T-helper 17 cell (primary cell): ENCODE measurements at regions not wholly inside any gene's neighbourhood (a gene's known extent, or its start where the extent isn't known, plus 50 kb on each side); places are given as distances from the start of the nearest gene placed in this dataset.

Experiments
- ATAC-seq: fragments of 150-1000 bp; cut with Tn5 transposase; 2 replicates; pipeline ENCODE4 v1.10.0; 2021; ENCODE audit warnings: mild to moderate bottlenecking, moderate library complexity
- DNase-seq, 3 donors: peaks; one replicate each; pipeline versions ENCODE4 v3.0.0 to v3.0.0-alpha.2; 2020 to 2021
- H3K9me3 ChIP-seq: one replicate; pipeline ENCODE4 v1.7.0; 2013; ENCODE audit warnings: low read length, mild to moderate bottlenecking; ENCODE audit not compliant: control insufficient read depth, poor library complexity, severe bottlenecking
- H3K27ac Mint-ChIP-seq: one replicate; pipeline ENCODE4 v1.8.0; 2022; ENCODE audit warnings: mild to moderate bottlenecking, moderate library complexity, mixed read lengths
- H3K27me3 Mint-ChIP-seq: one replicate; pipeline ENCODE4 v1.8.0; 2022; ENCODE audit warnings: mixed read lengths
- H3K36me3 Mint-ChIP-seq: one replicate; pipeline ENCODE4 v1.8.0; 2022; ENCODE audit warnings: low read depth, mixed read lengths
- H3K4me1 Mint-ChIP-seq: one replicate; pipeline ENCODE4 v1.8.0; 2022; ENCODE audit warnings: mild to moderate bottlenecking, mixed read lengths
- H3K4me3 Mint-ChIP-seq: one replicate; pipeline ENCODE4 v1.8.0; 2022; ENCODE audit warnings: mild to moderate bottlenecking, moderate library complexity, mixed read lengths

DNA sequence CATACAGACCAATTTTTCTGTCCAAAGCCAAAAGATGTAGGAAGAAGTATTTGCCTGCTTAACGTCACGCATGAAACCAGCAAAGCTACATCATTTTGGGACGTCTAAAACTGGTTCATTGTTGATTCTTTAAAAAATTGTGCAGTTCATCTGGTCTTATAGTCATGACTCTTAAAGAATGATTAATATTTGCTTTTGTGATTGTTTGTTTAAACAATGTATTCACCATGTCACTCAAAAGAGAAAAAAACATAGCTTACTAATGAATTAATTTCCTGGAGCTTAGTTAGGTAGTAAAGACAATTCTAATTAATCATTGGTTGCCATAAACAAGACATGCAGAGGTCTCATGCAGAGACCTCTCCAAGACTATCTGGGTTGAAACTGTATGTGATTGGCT lies 157.3 kb downstream of the RPS12 start:
- H3K27me3 Mint-ChIP-seq, result peaks cover 35% of the 10 kb centered on the region
- H3K4me1 Mint-ChIP-seq, result no peaks in the 10 kb centered on the region
- H3K36me3 Mint-ChIP-seq, result no peaks in the 10 kb centered on the region
- H3K4me3 Mint-ChIP-seq, result no peak overlapping the region
- no peaks in the 10 kb centered on the region for H3K9me3 ChIP-seq
- DNase-seq, result no peak
- no peak for ATAC-seq
- no peak overlapping the region for H3K27ac Mint-ChIP-seq

DNA sequence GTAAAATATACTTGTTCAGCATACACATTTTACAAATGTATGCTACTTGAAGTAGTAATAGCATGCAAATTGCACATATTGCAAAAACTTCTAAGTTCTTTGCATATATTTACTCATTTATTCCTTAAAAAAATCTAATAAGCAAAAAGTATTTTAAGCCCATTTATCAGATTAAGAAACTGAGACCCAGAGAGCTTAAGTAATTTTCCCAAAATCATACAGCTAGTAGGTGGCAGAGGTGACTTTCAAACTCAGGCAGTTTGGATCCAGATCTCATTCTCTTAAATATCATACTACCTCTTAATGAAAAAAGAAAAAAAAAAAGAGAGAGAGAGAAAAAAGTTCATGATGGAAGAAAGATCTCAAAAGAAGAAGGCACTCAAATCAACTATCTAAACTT lies 157.9 kb downstream of the RPS12 start:
- Mint-ChIP-seq H3K27me3 (peaks cover 40% of the 10 kb centered on the region), H3K27ac (peak overlapping the region; percentile 43)

DNA sequence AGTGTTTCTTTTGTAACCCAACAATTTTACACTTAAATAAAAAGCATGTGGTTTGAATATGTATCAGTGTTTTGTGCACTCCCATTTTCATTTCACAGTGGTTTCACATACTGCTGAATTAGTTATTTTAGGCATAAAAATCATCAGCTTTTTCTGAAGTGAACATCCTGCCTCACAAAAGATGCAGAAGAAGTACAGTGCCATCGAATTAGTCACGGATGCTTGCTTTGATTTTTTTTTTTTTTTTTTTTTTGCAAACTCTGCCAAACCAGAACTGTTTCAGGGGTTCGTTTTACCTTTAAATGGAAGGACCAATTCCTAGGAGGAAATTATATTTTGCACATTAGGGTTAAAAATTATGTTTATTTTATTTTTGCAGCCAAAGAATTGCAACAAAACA lies 158.6 kb downstream of the RPS12 start:
- DNase-seq, result no peak
- H3K27ac Mint-ChIP-seq, result no peak overlapping the region
- no peak for ATAC-seq
- no peaks in the 10 kb centered on the region for H3K9me3 ChIP-seq
- no peak overlapping the region for H3K4me3 Mint-ChIP-seq
- H3K27me3 Mint-ChIP-seq, result peaks cover 47% of the 10 kb centered on the region
- H3K36me3 Mint-ChIP-seq, result no peaks in the 10 kb centered on the region
- no peaks in the 10 kb centered on the region for H3K4me1 Mint-ChIP-seq

More for the DNA sequence above, 157.9 kb downstream of the RPS12 start:
- no peaks in the 10 kb centered on the region for H3K9me3 ChIP-seq
- no peaks in the 10 kb centered on the region for H3K4me1 Mint-ChIP-seq
- no peaks in the 10 kb centered on the region for H3K36me3 Mint-ChIP-seq
- ATAC-seq (no peak), DNase-seq (no peak)
- H3K4me3 Mint-ChIP-seq, result no peak overlapping the region

DNA sequence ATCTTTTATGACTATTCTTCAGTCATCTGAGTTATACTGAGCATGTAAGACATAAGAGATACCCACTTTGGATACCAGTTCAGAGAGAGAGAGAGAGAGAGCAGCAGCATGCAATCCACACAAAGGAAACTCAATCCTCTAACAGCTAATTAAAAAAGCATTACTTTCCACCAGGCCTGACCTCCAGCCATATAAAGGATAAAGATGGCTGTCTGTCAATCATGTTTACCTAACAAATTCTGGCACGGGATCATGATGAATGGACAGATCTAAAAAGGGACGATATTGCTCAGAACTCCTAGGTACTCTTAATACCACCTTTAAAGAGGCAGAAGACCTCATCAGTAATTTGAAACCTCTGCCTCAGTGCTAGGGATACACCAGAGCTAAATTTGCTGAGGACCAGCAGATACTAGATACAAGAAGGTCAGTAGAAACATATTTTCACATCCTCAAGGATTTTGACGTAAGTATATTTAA lies 159.2 kb downstream of the RPS12 start:
- no peaks in the 10 kb centered on the region for H3K9me3 ChIP-seq
- peaks cover 53% of the 10 kb centered on the region for H3K27me3 Mint-ChIP-seq
- H3K4me3 Mint-ChIP-seq, result no peak overlapping the region
- H3K4me1 Mint-ChIP-seq, result no peaks in the 10 kb centered on the region
- ATAC-seq (no peak), DNase-seq (no peak)
- H3K27ac Mint-ChIP-seq, result no peak overlapping the region
- no peaks in the 10 kb centered on the region for H3K36me3 Mint-ChIP-seq

DNA sequence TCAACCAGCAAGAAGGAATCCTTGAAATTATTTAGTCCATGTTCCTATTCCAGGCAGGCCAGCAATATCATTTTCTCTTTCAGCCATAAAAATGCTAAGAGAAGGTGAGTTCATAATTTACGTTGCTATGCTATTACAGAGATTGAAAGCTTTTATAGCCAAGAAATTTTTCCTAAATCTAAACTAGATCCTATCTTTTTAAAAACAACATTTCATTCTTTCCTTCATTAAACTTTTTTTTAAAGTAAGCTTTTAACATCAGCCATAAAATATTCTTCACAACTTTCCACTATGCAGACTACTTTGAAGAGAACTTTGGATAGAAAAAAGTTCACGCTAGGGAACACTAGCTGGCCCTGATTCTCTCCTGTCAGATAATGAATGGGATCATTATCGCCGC lies 159.8 kb downstream of the RPS12 start:
- Mint-ChIP-seq H3K36me3 (no peaks in the 10 kb centered on the region), H3K27ac (no peak overlapping the region), H3K4me3 (no peak overlapping the region), H3K27me3 (peaks cover 51% of the 10 kb centered on the region), H3K4me1 (no peaks in the 10 kb centered on the region)
- no peaks in the 10 kb centered on the region for H3K9me3 ChIP-seq
- ATAC-seq, result no peak
- no peak for DNase-seq

DNA sequence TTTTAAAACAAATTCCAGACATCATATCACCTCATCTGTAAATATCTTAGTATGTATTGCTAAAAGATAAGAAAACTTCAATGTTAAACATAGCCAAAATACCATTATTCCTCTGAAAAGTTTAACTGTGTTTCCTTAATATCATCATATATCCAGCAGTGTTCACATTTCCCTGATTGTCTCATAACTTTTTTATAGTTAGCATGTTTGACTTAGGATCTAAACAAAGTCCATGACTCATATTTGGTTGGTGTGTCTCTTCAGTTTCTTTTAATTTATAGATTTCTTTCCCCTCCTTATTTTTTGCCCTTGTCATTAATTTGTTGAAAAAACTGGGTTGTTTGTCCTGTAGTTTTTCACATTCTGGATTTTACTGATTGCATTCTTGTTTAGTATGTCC lies 163.0 kb downstream of the RPS12 start:
- H3K27me3 Mint-ChIP-seq, result peaks cover 39% of the 10 kb centered on the region
- H3K4me3 Mint-ChIP-seq, result no peak overlapping the region
- no peak for ATAC-seq

DNA sequence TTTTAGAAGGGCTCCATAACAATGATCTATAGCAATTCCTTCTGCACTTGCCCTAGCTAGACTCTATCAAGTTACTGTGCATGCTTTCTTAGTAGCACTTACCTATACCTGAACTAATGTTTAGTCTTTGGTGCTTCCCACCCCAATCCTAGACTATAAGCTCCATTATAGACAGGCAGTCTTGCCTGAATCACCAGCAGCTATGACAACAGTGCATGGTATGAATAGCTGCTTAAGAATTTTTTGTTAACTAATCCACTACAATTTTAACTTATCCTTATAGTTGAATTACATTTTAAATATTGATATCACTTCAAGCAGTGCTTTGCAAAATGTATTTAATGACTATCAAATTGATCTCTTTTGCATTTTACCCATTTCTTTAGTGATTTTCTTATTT lies 164.3 kb downstream of the RPS12 start:
- H3K9me3 ChIP-seq, result no peaks in the 10 kb centered on the region
- no peak overlapping the region for H3K4me3 Mint-ChIP-seq
- no peaks in the 10 kb centered on the region for H3K36me3 Mint-ChIP-seq
- no peak for DNase-seq
- H3K27me3 Mint-ChIP-seq, result peaks cover 37% of the 10 kb centered on the region
- ATAC-seq, result no peak
- H3K4me1 Mint-ChIP-seq, result no peaks in the 10 kb centered on the region
- no peak overlapping the region for H3K27ac Mint-ChIP-seq

More for the DNA sequence above, 163.0 kb downstream of the RPS12 start:
- no peak overlapping the region for H3K27ac Mint-ChIP-seq
- DNase-seq, result no peak
- H3K9me3 ChIP-seq, result no peaks in the 10 kb centered on the region
- no peaks in the 10 kb centered on the region for H3K4me1 Mint-ChIP-seq
- no peaks in the 10 kb centered on the region for H3K36me3 Mint-ChIP-seq

DNA sequence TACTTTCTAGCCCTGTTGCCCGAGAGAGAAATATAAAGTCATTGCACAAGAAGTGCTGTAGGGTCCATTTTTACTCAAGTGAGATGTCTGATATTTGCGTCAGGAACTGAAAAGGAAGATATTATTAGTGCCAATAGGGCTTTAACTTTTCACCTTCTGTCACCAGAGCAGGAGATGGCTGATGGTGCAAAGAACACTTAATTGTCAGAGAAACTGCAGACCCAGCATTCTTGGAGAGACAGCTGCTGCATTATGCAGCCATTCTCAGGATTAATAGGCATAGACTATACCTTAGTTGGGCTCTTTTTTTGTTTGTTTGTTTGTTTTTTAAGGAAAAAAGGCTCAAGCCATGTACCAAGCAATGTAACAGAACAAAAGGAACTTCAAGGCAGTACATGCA lies 179.4 kb downstream of the RPS12 start:
- DNase-seq, result no peak
- ATAC-seq, result no peak
- H3K36me3 Mint-ChIP-seq, result no peaks in the 10 kb centered on the region
- peaks cover 10% of the 10 kb centered on the region for H3K27me3 Mint-ChIP-seq
- H3K9me3 ChIP-seq, result no peaks in the 10 kb centered on the region
- H3K27ac Mint-ChIP-seq, result no peak overlapping the region
- no peak overlapping the region for H3K4me3 Mint-ChIP-seq
- no peaks in the 10 kb centered on the region for H3K4me1 Mint-ChIP-seq

DNA sequence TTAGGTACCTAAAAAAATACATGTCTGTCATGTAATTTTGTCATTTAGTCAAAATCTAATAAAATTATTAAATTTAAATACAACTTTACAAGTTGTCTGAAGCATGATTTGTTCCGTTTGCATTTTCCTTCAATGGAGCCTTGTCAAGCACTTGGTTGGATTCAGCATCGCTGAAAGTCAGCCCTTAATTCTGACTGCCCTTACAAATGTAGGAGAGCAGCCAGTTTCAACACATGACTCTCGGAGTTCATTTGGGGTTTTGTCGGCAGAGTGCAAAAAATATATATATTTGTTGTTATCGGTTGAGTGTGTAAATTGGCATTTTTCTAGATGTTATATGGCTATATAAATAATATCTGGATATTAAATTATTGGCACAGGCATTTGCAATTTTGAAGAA lies 180.6 kb downstream of the RPS12 start:
- H3K27ac Mint-ChIP-seq, result no peak overlapping the region
- H3K4me1 Mint-ChIP-seq, result no peaks in the 10 kb centered on the region
- H3K4me3 Mint-ChIP-seq, result no peak overlapping the region
- no peaks in the 10 kb centered on the region for H3K9me3 ChIP-seq
- ATAC-seq (no peak), DNase-seq (no peak)
- H3K36me3 Mint-ChIP-seq, result no peaks in the 10 kb centered on the region
- peaks cover 12% of the 10 kb centered on the region for H3K27me3 Mint-ChIP-seq

DNA sequence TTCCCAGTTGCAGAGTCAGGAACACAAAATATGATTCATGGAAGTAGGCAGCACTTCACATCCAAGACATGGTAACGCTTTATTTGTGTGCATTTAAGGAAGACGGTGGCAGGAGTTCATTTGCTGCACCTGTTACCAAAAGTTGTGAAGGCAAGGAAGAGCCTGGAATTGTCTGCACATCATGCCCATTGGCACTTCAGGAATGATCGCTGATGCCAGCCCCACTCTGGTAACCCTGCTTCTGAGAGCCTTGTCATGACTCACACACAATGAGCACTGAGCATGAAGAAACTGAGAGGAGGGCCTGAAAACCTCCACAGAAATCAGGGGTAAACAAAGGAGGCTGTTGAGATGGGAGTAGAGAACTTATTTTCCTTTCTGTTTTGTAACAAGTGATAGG lies 181.1 kb downstream of the RPS12 start:
- peaks cover 16% of the 10 kb centered on the region for H3K27me3 Mint-ChIP-seq
- no peaks in the 10 kb centered on the region for H3K9me3 ChIP-seq
- no peak overlapping the region for H3K4me3 Mint-ChIP-seq
- no peak overlapping the region for H3K27ac Mint-ChIP-seq
- DNase-seq (no peak), ATAC-seq (no peak)
- H3K36me3 Mint-ChIP-seq, result no peaks in the 10 kb centered on the region
- H3K4me1 Mint-ChIP-seq, result no peaks in the 10 kb centered on the region

DNA sequence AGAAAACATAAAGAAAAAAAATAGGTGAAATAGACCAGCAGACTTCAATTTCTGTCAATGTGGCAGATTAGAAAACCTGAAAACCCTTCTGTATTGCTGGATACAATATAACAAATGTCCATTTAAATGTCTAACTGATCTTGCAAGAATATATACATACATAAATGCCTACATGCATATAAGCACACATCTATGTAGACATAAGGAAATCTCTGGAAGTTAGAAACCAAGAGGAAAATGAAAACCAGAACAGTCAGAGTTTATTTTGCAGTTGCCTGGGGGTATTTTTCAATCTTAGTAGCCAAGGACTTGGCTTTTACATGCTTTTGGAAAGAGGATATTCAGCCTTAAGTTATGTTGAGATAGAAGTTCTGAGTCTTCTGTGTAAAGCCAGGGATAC lies 184.0 kb downstream of the RPS12 start:
- no peaks in the 10 kb centered on the region for H3K36me3 Mint-ChIP-seq
- H3K27ac Mint-ChIP-seq, result no peak overlapping the region
- peaks cover 21% of the 10 kb centered on the region for H3K27me3 Mint-ChIP-seq
- H3K9me3 ChIP-seq, result no peaks in the 10 kb centered on the region
- ATAC-seq (no peak), DNase-seq (no peak)
- no peak overlapping the region for H3K4me3 Mint-ChIP-seq
- no peaks in the 10 kb centered on the region for H3K4me1 Mint-ChIP-seq

DNA sequence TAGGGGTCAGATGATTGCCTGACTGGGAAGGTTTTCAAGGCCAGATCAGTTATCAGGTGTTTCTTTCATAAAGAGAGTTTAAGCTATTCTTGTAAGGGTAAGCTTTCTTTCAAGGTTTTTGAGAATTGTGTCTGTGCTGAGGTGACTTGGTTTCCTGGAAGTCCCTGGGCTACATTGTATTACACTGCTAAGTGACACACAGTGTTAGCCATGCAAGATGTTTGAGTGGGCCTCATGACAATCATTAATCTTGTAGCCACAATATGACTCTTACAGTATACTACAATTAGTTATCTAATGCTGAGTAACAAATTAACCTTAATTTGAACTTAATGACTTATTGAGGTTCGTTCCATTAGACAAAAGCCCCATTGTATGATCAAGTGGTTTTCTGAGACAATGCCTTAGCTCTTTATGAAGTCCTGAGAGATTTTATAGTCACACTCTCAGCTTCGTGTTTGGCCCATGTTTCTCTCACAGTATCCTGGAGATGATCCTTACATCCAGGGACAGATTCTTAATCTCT lies 186.7 kb downstream of the RPS12 start:
- H3K9me3 ChIP-seq, result no peaks in the 10 kb centered on the region
- H3K4me3 Mint-ChIP-seq, result no peak overlapping the region
- no peaks in the 10 kb centered on the region for H3K36me3 Mint-ChIP-seq
- ATAC-seq, result no peak
- no peak overlapping the region for H3K27ac Mint-ChIP-seq
- no peaks in the 10 kb centered on the region for H3K4me1 Mint-ChIP-seq
- H3K27me3 Mint-ChIP-seq, result peaks cover 26% of the 10 kb centered on the region
- DNase-seq, result no peak

DNA sequence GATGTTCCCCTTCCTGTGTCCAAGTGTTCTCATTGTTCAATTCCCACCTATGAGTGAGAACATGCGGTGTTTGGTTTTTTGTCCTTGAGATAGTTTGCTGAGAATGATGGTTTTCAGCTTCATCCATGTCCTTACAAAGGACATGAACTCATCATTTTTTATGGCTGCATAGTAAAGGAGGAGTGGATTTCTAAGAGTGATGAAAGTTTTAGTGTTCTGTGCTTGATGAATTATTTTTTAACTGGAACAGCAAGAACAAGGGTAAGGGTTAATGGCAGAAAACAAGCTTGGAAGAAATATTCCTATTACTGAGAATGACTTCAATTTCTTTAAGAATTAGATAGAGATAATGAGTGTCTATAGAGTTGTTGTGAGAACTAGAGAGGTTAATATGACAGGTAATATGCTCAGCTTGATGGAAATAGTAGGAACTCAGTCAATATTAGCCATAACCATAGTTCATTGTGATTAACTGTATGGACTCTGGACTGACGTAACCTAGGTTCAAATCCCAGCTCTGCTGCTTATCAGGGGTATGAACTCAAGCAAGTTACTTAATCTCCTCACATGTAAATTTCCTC lies 190.0 kb downstream of the RPS12 start:
- H3K9me3 ChIP-seq, result no peaks in the 10 kb centered on the region
- DNase-seq (no peak), ATAC-seq (no peak)
- Mint-ChIP-seq H3K27ac (no peak overlapping the region), H3K36me3 (no peaks in the 10 kb centered on the region), H3K4me3 (no peak overlapping the region), H3K27me3 (peaks cover 16% of the 10 kb centered on the region), H3K4me1 (no peaks in the 10 kb centered on the region)

DNA sequence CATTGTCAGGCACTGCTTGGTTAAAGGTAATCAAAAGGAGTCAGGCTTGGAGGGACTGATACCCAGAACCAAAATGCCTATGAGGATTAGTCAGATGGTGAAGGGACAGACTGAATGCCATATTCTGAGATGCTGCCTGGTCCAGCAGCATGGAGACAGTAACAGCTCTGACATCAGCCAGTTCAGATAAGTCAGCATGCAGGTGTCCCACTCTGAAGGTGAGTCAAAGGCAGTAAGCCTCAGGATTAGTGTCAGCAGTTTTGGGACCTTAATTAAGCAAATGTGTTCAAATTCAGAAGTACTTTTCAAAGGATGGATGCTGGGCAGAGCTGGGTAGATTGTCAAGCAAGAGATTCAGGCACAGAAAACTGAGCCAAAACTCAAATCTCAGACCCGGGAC lies 198.4 kb downstream of the RPS12 start:
- no peak overlapping the region for H3K4me3 Mint-ChIP-seq
- no peak for ATAC-seq
- DNase-seq, result no peak
- H3K9me3 ChIP-seq, result no peaks in the 10 kb centered on the region
- H3K4me1 Mint-ChIP-seq, result no peaks in the 10 kb centered on the region
- no peaks in the 10 kb centered on the region for H3K27me3 Mint-ChIP-seq
- no peaks in the 10 kb centered on the region for H3K36me3 Mint-ChIP-seq
- no peak overlapping the region for H3K27ac Mint-ChIP-seq
